ENCODE measurements at regions not wholly inside any gene's neighbourhood (a gene's known extent, or its start where the extent isn't known, plus 50 kb on each side); places are given as distances from the start of the nearest gene placed in this dataset.

GRCh38 chr14:95432144-95433093 is 84.0 kb downstream of the SYNE3 start:
- TF ChIP-seq REST (IDR thresholded peaks at IDR 0.05; ENCODE audit: insufficient read depth in 1 of 2, low read depth in 2 of 2, low read length in 2 of 2) = no peak
- no peak for TF ChIP-seq POLR2AphosphoS5 (IDR thresholded peaks at IDR 0.05; ENCODE audit: low read depth, low read length)
- no peak for TF ChIP-seq SIN3A (IDR thresholded peaks at IDR 0.05; ENCODE audit: borderline replicate concordance, insufficient read depth, low read length)
